DOHH2 (cell line): ENCODE measurements at regions not wholly inside any gene's neighbourhood (a gene's known extent, or its start where the extent isn't known, plus 50 kb on each side); places are given as distances from the start of the nearest gene placed in this dataset.

Experiments used
- EZH2phosphoT487 ChIP-seq: fragments of 200-600 bp; sonication (generic); IDR thresholded peaks from 2 replicates; pipeline ENCODE4 v1.6.1; 2017; ENCODE audit warnings: borderline replicate concordance, mild to moderate bottlenecking, antibody characterized with exemption, low read length, moderate library complexity, mixed read lengths
- TF ChIP-seq, protein P1 (sequence below): fragments of 200-600 bp; sonication (generic); IDR thresholded peaks from one replicate; pipeline ENCODE4 v1.5.1; 2014; ENCODE audit warnings: antibody characterized with exemption, mild to moderate bottlenecking, low read depth, low read length; ENCODE audit not compliant: poor library complexity, severe bottlenecking

- TF ChIP-seq, protein P1, sequence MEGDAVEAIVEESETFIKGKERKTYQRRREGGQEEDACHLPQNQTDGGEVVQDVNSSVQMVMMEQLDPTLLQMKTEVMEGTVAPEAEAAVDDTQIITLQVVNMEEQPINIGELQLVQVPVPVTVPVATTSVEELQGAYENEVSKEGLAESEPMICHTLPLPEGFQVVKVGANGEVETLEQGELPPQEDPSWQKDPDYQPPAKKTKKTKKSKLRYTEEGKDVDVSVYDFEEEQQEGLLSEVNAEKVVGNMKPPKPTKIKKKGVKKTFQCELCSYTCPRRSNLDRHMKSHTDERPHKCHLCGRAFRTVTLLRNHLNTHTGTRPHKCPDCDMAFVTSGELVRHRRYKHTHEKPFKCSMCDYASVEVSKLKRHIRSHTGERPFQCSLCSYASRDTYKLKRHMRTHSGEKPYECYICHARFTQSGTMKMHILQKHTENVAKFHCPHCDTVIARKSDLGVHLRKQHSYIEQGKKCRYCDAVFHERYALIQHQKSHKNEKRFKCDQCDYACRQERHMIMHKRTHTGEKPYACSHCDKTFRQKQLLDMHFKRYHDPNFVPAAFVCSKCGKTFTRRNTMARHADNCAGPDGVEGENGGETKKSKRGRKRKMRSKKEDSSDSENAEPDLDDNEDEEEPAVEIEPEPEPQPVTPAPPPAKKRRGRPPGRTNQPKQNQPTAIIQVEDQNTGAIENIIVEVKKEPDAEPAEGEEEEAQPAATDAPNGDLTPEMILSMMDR: no peak
- TF ChIP-seq EZH2phosphoT487: no peak
Measured at GRCh38 chr7:142440906-142441411, 183.1 kb upstream of the PRSS58 start.
